ENCODE measurements at regions not wholly inside any gene's neighbourhood (a gene's known extent, or its start where the extent isn't known, plus 50 kb on each side); places are given as distances from the start of the nearest gene placed in this dataset.

GRCh38 chr2:200750323-200750910 is 61.3 kb upstream of the BZW1 start:
- in situ Hi-C loops (cut with MboI; ENCODE audit: low pct_unique_long_range_greater_than_20kb, low sequenced_read_pairs): no loop called here
- DNase-seq: no peak

GRCh38 chr2:200751786-200752185 is 59.9 kb upstream of the BZW1 start:
- no peak for DNase-seq
- in situ Hi-C loops (cut with MboI; ENCODE audit: low pct_unique_long_range_greater_than_20kb, low sequenced_read_pairs): no loop called here

GRCh38 chr2:200752332-200752731 is 59.4 kb upstream of the BZW1 start:
- in situ Hi-C loops (cut with MboI; ENCODE audit: low pct_unique_long_range_greater_than_20kb, low sequenced_read_pairs): no loop called here
- no peak for DNase-seq

GRCh38 chr2:200752835-200753234 is 58.9 kb upstream of the BZW1 start:
- DNase-seq: no peak
- in situ Hi-C loops (cut with MboI; ENCODE audit: low pct_unique_long_range_greater_than_20kb, low sequenced_read_pairs): no loop called here

GRCh38 chr2:200756618-200757321 is 54.9 kb upstream of the BZW1 start:
- no peak for DNase-seq
- in situ Hi-C loops (cut with MboI; ENCODE audit: low pct_unique_long_range_greater_than_20kb, low sequenced_read_pairs): no loop called here

- in situ Hi-C loops (cut with MboI; ENCODE audit: low pct_unique_long_range_greater_than_20kb, low sequenced_read_pairs): no loop called here
- no peak for DNase-seq
These were observed 54.3 kb upstream of the BZW1 start for GRCh38 chr2:200757399-200757798.

- in situ Hi-C loops (cut with MboI; ENCODE audit: low pct_unique_long_range_greater_than_20kb, low sequenced_read_pairs): no loop called here
- no peak for DNase-seq
These were observed 53.4 kb upstream of the BZW1 start for GRCh38 chr2:200758341-200758740.

- no peak for DNase-seq
- in situ Hi-C loops (cut with MboI; ENCODE audit: low pct_unique_long_range_greater_than_20kb, low sequenced_read_pairs): no loop called here
These were observed 50.4 kb upstream of the BZW1 start for GRCh38 chr2:200761266-200761665.

All from KBM-7 (cell line).